LHCN-M2 (cell line): ENCODE measurements at regions not wholly inside any gene's neighbourhood (a gene's known extent, or its start where the extent isn't known, plus 50 kb on each side); places are given as distances from the start of the nearest gene placed in this dataset.
"Not testable (repeated sequence)": the region's sequence is repeated elsewhere in the genome, so short reads cannot be mapped to it uniquely, and the experiment has no call there.

ENCODE experiments used
- DNase-seq: peaks from one replicate; pipeline ENCODE4 v3.0.0-alpha.2; 2012; ENCODE audit warnings: low read depth

DNA sequence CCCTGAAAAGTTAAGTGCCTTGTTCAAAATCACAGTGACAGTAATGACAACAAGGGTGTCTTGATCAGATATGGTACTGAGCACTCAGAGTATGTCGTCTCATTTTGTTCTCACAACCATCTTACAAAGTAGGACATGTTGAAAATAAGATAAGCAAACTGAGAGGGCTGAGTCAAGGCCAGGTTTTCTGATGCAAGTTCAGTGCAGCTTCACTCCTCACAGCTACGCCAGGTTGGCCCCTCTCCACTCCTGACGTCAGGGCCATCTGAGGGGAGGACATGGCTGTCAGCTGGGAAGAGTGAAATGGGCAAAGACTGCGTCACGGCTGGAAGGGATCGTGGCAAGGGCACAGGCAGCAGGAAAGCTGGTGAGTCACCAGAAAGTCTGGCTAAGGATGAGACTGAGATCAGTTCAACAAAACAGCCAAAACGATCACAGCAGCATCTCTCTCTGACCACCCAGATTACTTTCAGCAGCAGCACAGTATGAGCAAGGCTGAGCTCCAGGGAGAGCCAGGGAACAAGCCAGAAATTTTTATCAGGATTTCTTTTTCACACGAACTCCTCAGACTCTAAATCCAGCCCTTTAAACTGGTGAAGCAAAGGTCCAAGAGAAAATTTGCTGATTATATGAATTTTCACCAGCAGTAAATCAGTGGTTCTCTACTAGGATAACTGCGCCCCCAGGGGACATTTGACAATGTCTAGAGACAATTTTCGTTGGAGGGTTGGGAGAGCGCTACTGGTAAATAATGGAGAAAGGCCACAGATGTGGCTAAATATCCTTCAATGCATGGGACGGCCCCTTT is 297.9 kb upstream of the AMIGO2 start:
- DNase-seq, result peak; percentile 94

DNA sequence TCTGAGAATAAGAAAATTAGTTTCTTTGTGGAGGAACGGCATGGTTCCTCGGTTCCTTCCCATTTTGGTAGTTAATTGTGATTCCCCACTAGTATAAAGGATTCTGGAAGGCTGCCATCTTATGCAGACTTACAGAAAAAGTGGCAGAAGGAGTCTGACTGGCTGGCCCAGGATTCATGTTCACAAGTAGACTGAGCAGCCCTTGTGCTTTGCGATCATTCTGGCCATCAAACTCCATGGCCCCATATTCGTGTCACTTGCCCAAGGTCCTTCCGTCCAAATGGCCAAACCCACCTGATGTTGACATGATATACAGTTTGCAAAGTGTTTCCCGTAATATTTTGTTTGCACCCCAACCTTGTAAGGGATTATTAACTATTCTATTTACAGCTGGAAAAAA is 297.2 kb upstream of the AMIGO2 start:
- no peak for DNase-seq

DNA sequence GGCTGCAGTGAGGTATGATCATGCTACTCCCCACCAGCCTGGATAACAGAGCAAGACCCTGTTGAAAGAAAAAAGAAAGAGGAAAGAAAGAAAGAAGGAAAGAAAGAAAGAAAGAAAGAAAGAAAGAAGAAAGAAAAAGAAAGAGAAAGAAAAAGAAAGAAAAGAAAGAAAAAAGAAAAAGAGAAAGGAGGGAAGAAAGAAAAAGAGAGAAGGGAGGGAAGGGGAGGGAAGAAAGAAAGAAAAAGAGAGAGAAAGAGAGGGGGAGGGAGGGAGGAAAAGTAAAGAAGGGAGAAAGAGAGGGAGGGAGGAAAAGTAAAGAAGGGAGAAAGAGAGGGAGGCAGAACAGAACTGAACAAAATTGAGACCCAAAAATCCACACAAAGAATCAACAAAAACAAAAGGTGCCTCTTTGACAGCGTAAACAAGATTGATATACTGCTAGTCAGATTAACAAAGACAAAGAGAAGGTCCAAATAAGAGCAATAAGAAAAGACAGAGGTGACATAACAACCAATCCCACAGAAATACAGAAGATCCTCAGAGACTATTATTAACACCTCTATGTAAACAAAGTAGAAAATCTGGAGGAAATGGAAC is 293.9 kb upstream of the AMIGO2 start:
- DNase-seq, result no peak

DNA sequence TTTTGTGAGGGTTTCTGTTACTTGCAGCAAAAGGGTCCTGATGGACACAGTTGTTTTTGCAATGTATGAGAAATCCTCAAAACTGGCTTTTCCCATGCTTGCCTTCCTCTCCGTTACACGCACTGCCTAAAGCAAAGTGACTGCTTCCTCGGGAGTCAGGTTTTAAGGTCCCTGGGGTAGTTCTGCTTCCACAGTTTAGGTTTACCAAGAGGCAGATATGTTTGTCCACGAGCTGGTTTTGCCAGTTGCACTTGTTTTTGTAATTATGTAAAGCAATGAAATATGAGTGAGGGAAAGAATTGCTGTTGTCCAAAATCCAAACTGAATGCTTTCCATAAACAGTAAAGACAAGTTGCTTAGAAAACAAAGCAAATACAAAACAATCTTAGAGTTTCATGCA is 290.7 kb upstream of the AMIGO2 start:
- DNase-seq, result no peak

DNA sequence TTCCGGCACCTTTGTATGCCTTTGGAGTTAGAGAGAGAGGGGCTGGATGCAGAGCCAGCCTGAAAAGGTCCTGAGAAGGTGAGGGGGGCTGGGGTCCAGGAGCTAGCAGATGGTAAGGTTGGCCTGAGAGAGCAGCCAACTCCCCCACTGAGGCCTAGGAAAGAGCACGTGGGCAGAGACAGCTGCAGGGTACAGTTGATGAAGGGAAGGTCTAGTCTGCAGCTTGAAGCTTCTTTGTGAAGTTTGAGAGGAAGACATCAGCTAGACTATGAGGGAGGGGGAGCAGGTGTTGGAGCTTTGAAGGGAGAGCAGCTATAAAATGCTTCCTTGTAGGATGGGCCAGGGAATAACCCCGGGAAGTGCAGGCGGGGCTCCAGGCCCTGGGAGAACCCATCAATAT is 289.3 kb upstream of the AMIGO2 start:
- DNase-seq, result no peak

DNA sequence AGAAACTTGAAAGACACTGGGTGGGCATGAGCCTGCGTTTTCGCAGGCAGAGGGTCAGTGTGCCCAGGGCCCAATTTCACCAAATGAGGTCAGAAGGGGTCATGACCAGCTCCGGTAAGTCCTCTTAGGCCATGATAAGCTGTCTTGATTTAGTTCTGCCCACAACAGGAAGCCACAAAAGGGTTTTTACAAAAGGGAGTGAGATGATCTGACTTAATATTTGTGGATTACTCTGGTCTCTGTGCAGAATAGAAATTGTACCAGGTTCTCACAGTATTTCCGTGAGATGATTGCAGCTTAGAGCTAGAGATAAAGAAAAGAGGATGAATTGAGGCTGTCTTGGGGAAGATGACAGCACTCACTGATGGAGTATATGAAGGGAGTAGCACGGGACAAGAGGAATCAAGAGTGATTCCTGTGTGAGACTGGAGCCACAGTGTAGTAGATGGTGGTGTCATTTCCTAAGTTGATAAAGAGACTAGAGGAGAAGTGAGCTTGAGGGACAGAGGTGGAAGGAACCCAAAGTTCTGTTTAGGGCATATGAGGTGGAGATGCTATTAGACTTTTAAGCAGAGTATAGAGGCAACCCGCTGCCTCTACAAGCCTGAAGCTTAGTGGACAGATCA is 288.3 kb upstream of the AMIGO2 start:
- DNase-seq, result no peak

DNA sequence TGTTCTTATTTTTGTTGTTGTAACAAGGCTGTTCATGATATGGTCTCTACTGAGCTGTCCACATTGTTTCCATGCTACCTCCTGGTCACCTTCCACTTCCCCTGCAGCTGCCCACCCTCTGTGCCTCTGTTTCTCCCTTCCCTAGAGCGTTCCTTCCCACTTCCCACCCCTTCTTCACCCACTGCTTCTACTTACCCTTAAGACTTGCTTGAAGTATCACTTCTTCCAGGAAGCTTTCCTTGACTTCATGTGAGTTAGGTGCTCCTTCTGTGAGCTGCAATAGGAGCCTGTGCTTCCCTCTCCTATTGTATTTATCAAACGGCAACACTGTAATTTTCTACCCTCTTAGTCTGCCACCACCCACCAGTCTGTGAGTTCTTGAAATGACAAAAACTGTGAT is 286.8 kb upstream of the AMIGO2 start:
- DNase-seq, result no peak

DNA sequence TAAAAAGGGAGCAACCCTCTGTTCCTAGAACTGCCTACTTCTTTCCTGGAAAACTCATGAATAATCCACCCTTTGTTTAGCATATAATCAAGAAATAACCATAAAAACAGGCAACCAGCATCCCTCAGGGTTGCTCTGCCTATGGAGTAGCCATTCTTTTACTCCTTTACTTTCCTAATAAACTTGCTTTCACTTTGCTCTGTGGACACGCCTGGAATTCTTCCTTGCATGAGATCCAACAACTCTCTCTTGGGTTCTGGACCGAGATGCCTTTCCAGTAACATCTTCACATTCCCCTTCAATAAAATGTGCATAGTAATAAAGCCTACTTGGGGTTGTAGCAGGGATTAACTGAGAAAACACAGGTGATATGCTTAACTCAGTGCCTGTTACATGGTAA is 286.4 kb upstream of the AMIGO2 start:
- DNase-seq, result no peak

DNA sequence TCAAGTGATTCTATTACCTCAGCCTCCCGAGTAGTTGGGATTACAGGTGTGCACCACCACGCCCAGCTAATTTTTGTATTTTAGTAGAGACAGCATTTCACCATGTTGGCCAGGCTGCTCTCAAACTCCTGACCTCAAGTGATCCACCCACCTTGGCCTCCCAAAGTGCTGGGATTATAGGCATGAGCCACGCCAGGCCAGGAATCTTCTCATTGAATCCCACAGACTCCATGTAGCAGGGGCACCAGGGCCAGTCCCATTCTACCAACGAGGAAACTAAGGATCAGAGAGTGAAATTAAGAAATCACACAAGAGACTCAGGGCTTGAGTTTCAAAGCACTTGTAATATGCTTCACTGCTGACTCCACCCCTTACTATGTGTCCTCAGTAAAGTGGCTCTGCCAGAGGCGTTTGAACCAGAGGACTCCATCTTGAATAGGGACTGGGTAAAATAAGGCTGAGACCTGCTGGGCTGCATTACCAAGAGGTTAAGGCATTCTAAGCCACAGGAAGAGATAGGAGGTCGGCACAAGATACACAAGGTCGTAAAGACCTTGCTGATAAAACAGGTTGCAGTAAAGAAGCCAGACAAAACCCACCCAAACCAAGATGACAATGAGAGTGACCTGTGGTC is 285.8 kb upstream of the AMIGO2 start:
- DNase-seq, result not testable (repeated sequence)

DNA sequence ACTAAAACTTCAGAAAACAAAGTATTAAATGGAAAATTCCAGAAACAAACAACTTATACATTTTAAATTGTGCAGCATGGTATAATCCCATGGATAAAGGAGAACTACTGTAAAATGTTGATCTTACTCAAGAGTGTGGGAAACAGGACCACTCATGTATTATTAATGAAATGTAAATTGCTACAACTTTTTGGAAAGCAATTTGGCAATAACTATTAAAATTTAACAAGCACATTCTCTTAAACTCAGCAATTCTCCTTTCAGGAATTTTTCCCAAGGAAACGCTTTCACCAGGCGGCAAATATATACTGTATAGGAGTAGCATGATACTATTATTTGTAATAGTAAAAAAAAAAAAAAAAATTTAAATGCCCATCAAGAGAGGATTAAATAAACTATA is 284.5 kb upstream of the AMIGO2 start:
- no peak for DNase-seq

DNA sequence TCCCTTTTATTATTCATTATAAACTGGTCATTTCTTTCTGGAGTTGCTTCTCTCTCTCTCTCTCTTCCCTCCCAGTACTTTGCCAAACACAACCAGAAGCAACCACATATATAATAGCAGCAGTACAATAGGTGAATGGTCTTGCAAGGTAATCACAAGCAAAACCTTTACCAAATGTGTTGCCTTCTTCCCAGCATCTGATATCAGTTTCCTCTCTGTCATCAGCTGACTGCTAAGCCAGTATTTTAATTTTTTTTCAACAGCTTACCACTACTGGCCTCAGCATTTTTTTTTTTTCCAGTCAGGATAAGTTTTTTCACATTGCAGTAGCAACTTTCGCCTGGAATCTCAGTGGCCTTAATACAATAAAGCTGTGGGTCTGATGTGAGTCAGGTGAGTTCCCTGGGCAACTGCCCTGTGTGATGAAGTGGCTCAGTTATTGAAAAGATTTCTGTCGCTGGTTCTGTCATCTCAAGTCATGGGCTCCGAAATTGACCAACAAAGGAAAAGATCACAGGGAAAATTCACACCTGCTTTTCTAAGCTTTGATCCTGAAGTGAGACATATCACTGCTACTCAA is 282.5 kb upstream of the AMIGO2 start:
- no peak for DNase-seq

DNA sequence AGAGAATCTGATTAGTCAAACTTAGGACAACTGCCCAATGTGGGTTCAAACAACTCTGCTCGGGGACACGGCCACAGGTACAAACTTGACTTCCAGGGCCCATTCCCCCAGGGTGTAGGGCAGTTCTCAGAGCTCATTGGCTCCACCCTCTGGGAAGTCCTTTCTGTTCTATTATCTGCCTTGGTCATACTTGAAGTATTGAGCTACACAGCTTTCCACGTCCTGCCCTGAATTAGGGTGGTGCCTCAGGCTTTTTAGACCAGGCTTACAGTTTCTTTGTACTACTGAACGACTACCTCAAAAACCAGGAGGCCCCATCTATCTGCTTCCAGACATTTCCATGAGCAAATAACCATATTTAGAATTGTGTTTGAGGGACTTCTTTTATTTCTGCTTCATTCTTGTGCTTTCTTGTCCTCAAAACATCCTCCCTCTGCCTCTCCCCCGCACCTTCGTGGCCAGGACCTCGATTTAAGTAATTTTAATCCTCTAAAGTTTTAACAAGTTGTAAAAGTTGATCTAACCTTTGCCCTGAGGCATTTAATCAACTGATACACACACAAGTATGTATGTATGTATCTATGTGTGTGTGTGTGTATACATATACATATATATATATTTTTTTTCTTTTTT is 281.7 kb upstream of the AMIGO2 start:
- no peak for DNase-seq

DNA sequence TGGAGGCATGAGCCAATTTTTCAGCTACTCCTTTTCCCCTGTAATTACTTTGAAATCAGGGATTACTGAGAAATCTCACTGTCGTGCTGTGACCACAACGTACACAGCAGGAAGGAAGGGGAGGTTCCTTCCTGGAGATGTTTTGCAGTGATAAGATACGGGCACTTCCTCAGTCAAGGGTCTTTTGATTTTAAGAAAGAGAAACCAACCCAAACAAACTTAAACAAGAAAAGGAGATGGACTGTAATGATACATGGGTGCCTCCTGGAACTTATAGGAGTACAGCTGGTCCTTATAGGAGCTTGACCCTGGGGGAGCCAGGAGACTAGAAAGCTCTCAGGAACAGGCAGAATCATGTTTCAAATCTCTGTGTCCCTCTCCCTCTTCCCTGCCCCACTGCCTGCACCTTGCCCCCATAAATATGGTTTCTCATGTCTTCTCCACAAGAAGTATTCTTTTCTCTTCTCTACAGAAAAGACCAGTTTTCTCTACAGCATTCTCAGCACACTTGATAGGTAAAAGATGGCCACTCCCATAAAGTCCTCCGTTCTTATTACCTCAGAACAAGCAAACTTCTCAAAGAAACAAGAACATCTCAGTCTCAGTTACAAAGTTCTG is 281.1 kb upstream of the AMIGO2 start:
- DNase-seq, result no peak

DNA sequence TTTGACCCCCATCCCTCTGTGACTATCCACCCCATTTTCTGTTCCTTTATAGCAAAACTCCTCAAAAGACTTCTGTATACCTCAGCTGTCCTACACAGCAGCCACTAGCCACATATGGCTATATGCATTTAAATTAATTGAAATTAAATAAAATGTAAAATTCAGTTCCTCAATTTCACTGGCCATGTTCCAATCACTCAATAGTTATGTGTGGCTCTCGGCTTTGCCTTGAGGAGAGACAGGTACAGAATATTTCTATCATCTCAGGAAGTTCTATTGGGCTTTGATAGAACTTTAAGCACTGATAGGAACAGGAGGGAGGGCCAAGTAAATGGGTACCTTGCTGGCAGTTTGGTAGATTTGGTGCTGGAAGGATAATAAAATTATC is 280.3 kb upstream of the AMIGO2 start:
- no peak for DNase-seq

DNA sequence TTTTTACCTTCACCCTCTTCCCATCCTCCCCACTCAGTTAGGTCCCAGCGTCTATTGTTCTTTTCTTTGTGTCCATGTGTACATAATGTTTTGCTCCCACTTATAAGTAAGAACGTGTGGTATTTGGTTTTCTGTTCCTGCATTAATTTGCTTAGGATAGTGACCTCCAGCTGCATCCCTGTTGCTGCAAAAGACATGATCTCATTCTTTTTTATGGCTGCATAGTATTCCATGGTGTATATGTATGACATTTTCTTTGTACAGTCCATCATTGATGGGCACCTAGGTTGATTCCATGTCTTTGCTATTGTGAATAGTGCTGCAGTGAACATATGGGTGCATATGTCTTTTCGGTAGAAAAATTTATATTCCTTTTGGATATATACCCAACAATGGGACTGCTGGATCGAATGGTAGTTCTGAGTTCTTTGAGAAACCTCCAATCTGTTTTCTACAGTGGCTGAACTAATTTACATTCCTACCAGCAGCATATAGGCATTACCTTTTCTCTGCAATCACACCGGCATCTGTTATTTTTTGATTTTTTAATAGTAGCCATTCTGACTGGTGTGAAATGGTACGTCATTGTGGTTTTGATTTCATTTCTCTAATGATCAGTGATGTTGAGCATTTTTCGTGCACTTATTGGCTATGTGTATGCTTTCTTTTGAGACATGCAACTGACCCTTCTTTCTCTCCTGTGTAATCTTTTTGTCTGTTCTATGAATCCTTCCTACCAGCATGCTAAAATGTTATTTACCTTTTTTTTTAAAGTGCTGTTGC is 279.7 kb upstream of the AMIGO2 start:
- no peak for DNase-seq

DNA sequence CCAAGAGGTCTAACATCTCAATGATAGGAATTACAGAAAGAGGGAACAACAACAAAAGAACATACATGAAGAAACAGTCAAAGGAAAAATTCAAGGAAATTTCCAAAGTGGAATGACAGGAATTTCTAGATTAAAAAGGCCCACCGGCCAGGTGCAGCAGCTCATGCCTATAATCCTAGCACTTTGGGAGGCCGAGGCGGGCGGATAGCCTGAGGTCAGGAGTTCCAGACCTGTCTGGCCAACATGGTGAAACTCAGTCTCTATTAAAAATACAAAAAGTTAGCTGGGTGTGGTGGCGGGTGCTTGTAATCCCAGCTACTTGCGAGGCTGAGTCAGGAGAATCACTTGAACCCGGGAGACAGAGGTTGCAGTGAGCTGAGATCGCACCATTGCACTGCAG is 277.2 kb upstream of the AMIGO2 start:
- not testable (repeated sequence) for DNase-seq

DNA sequence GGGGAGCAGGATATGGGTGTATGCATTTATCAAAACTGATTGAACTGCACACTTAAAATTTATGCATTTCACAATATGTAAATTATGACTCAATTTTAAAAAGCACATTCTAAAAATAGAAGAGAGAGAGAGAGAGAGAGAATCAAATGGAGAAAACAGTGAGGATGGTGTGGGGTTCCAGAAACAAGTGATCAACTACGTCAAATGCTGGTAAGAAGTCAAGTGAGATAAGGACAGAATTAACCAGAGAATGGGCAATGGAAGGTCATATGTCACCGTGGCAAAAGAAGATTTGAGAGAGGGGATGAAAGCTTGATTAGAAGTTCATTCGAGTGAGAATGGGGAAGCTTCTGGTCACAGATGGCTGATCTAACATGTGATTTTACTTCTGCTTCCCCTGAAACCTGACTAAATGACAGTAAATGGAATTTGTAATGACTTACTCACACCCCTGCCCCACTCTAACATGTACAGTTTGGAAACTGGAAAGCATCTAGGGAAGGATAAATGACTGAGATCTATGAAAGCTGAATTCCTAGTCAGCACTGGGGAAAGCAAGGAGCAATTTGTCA is 276.5 kb upstream of the AMIGO2 start:
- no peak for DNase-seq

DNA sequence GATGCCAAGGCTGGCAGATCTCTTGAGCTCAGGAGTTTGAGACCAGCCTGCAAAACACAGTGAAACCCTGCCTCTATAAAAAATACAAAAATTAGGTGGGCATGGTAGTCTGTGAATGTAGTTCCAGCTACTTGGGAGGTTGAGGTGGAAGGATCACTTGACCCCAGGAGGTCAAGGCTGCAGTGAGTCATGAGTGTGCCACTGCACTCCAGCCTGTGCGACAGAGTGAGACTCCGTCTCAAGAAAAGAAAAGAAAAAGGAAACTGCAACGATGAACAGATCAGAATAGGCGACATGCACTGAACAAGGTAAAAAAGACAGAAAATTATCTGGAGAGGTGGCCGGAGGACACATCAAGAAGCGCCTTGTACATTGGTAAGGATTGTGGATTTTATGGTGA is 273.7 kb upstream of the AMIGO2 start:
- DNase-seq, result no peak

DNA sequence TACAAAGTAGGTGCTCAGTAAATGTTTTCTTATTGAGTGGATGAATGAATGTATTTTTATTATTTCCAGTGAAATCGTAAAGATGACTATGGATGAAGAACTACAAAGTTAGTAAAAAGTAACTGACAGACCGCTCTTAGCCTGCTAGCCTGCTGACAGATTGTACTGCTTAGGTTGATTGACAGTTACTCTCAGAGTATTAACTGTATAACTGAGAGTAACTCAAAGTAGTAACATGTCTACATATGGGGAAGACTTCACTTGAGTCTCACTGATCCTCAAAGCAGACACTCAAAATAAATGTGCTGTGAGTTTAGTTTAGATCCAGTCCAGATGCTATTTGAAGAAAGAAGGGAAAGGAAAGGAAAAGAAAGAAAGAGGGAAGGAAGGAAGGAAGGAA is 272.3 kb upstream of the AMIGO2 start:
- no peak for DNase-seq

DNA sequence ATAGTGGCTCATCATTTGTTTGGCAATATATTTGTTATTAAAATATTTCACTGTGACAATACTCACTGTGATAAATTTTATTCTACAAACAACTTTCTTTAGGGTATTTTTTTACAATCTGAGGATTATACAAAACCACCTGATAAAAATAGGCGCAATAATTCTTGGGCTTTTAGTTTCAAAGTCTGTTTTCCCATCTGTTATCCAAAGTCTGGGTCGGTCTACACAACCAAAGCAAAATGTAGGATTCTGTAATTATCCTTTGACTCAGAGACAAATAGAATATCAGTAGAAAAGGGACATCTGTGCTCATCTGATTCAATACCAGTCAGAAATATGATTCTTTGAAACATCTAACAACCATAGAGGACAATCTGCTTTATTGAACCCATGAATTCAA is 271.8 kb upstream of the AMIGO2 start:
- no peak for DNase-seq
